ENCODE measurements at regions not wholly inside any gene's neighbourhood (a gene's known extent, or its start where the extent isn't known, plus 50 kb on each side); places are given as distances from the start of the nearest gene placed in this dataset.

GRCh38 chr16:62638324-62638911 lies 602.2 kb upstream of the CDH8 start:
- TF ChIP-seq POLR2A (IDR thresholded peaks at IDR 0.05) (no peak), CTCF (IDR thresholded peaks at IDR 0.05) (no peak), POLR2AphosphoS5 (IDR thresholded peaks at IDR 0.05) (no peak)

Data from prostate gland (tissue), 2 donors.